ENCODE measurements at regions not wholly inside any gene's neighbourhood (a gene's known extent, or its start where the extent isn't known, plus 50 kb on each side); places are given as distances from the start of the nearest gene placed in this dataset.

GRCh38 chr2:138185827-138186226 lies 221.6 kb downstream of the HNMT start:
- DNase-seq, result no peak
- Histone ChIP-seq H3K9ac (ENCODE audit: insufficient read depth, low read length, poor library complexity, severe bottlenecking) (no peak overlapping the region), H2AFZ (ENCODE audit: insufficient read depth, low read depth, low read length, poor library complexity, severe bottlenecking) (no peak overlapping the region), H3K4me1 (ENCODE audit: control insufficient read depth in 1 of 2, insufficient read depth in 2 of 2, low read length in 2 of 2) (no peaks in the 10 kb centered on the region), H3K27me3 (ENCODE audit: control insufficient read depth in 2 of 2, insufficient read depth in 2 of 2, low read length in 2 of 2) (no peaks in the 10 kb centered on the region), H3K79me2 (ENCODE audit: insufficient read depth, low read length) (no peaks in the 10 kb centered on the region), H3K4me2 (replicated peaks; ENCODE audit: extremely low read depth, low read length, poor library complexity, severe bottlenecking) (no peak overlapping the region), H3K27ac (ENCODE audit: low read depth in 1 of 2, low read length in 2 of 2) (no peak overlapping the region), H3K36me3 (replicated peaks in 1 of 2; ENCODE audit: control insufficient read depth in 1 of 2, insufficient read depth in 2 of 2, low read length in 2 of 2) (no peaks in the 10 kb centered on the region), H3K9me3 (replicated peaks in 1 of 2; ENCODE audit: control insufficient read depth in 1 of 2, insufficient read depth in 1 of 2, low read length in 2 of 2) (no peaks in the 10 kb centered on the region), H3K4me3 (replicated peaks in 1 of 3; ENCODE audit: low read depth in 2 of 3, low read length in 3 of 3) (no peak overlapping the region), H4K20me1 (ENCODE audit: insufficient read depth, low read length) (no peaks in the 10 kb centered on the region)
- intact Hi-C loops (cut with micrococcal nuclease), result no loop called here
- no peaks in the 10 kb centered on the region for H3K36me3 Mint-ChIP-seq
- peaks cover 0 to 3% (median 0%) of the 10 kb centered on the region in 7 donors for H3K9me3 Mint-ChIP-seq
- H3K27me3 Mint-ChIP-seq (ENCODE audit: low read depth in 3 of 3), result peaks cover 0 to 4% (median 0%) of the 10 kb centered on the region in 3 donors
- H3K4me3 Mint-ChIP-seq, result no peak overlapping the region
- H3K27ac Mint-ChIP-seq, result no peak overlapping the region
- no peaks in the 10 kb centered on the region for H3K4me1 Mint-ChIP-seq
- WGBS (ENCODE audit: insufficient coverage), result 94% methylated on average over 3 of the region's 5 CpGs
- no peak for TF ChIP-seq CTCF (IDR thresholded peaks at IDR 0.05)

GRCh38 chr2:138187221-138187620 lies 222.9 kb downstream of the HNMT start:
- Mint-ChIP-seq H3K36me3 (no peaks in the 10 kb centered on the region), H3K9me3 (peaks cover 0 to 3% (median 0%) of the 10 kb centered on the region in 7 donors), H3K27ac (no peak overlapping the region), H3K4me3 (no peak overlapping the region), H3K27me3 (ENCODE audit: low read depth in 3 of 3) (peaks cover 0 to 4% (median 0%) of the 10 kb centered on the region in 3 donors), H3K4me1 (no peaks in the 10 kb centered on the region)
- no peak for TF ChIP-seq CTCF (IDR thresholded peaks at IDR 0.05)
- H3K79me2 ChIP-seq (ENCODE audit: insufficient read depth, low read length), result no peaks in the 10 kb centered on the region
- 98% methylated on average over 5 of the region's 5 CpGs for WGBS (ENCODE audit: insufficient coverage)
- H3K9me3 ChIP-seq (replicated peaks in 1 of 2; ENCODE audit: control insufficient read depth in 1 of 2, insufficient read depth in 1 of 2, low read length in 2 of 2), result no peaks in the 10 kb centered on the region
- H3K9ac ChIP-seq (ENCODE audit: insufficient read depth, low read length, poor library complexity, severe bottlenecking), result no peak overlapping the region
- intact Hi-C loops (cut with micrococcal nuclease), result no loop called here
- H3K4me3 ChIP-seq (replicated peaks in 1 of 3; ENCODE audit: low read depth in 2 of 3, low read length in 3 of 3), result no peak overlapping the region
- no peak overlapping the region for H3K27ac ChIP-seq (ENCODE audit: low read depth in 1 of 2, low read length in 2 of 2)
- no peak overlapping the region for H2AFZ ChIP-seq (ENCODE audit: insufficient read depth, low read depth, low read length, poor library complexity, severe bottlenecking)
- no peaks in the 10 kb centered on the region for H3K4me1 ChIP-seq (ENCODE audit: control insufficient read depth in 1 of 2, insufficient read depth in 2 of 2, low read length in 2 of 2)
- no peak overlapping the region for H3K4me2 ChIP-seq (replicated peaks; ENCODE audit: extremely low read depth, low read length, poor library complexity, severe bottlenecking)
- no peaks in the 10 kb centered on the region for H3K36me3 ChIP-seq (replicated peaks in 1 of 2; ENCODE audit: control insufficient read depth in 1 of 2, insufficient read depth in 2 of 2, low read length in 2 of 2)
- H3K27me3 ChIP-seq (ENCODE audit: control insufficient read depth in 2 of 2, insufficient read depth in 2 of 2, low read length in 2 of 2), result no peaks in the 10 kb centered on the region
- no peak for DNase-seq
- H4K20me1 ChIP-seq (ENCODE audit: insufficient read depth, low read length), result no peaks in the 10 kb centered on the region

Data from CD14-positive monocyte (primary cell).